PC-9 (cell line): ENCODE measurements at regions not wholly inside any gene's neighbourhood (a gene's known extent, or its start where the extent isn't known, plus 50 kb on each side); places are given as distances from the start of the nearest gene placed in this dataset.

Source experiments
- BruUV-seq: library from RNA; stranded (reverse); fragments of 400-500 nt; replicated peaks from 2 replicates; lab custom pipeline; 2021; lab: Mats Ljungman, UMichigan
- CTCF ChIA-PET: fragments of 300-600 bp; sonication (Branson Sonifier 250); formaldehyde crosslinking; loops from one replicate; lab custom pipeline; 2022; ENCODE audit warnings: antibody characterized with exemption; lab: Charles Lee
- POLR2A ChIA-PET: fragments of 300-600 bp; sonication (Branson Sonifier 250); formaldehyde crosslinking; loops from one replicate; lab custom pipeline; 2022; ENCODE audit warnings: antibody characterized with exemption; ENCODE audit not compliant: unreplicated experiment; lab: Charles Lee
- DNase-seq, 2 experiments: peaks; one replicate each; pipeline versions ENCODE4 v3.0.0 to v3.0.0-alpha.2; 2015 to 2022; ENCODE audit warnings: mixed read lengths in 1 of 2
- H2AFZ ChIP-seq: fragments of 200-600 bp; sonication (generic); 2 replicates; pipeline ENCODE4 v1.8.1; 2017; ENCODE audit warnings: antibody characterized with exemption
- H3F3A ChIP-seq: fragments of 200-600 bp; sonication (generic); 2 replicates; pipeline ENCODE4 v1.8.1; 2017; ENCODE audit warnings: antibody characterized with exemption, mild to moderate bottlenecking, low read depth; ENCODE audit not compliant: insufficient read depth
- H3K27ac ChIP-seq: fragments of 200-600 bp; sonication (generic); 2 replicates; pipeline ENCODE4 v1.6.1; 2016; ENCODE audit warnings: mixed run types
- H3K27me3 ChIP-seq: fragments of 200-600 bp; sonication (generic); 2 replicates; pipeline ENCODE4 v1.6.1; 2016; ENCODE audit warnings: low read depth, mixed run types; ENCODE audit not compliant: insufficient read depth
- H3K36me3 ChIP-seq: fragments of 200-600 bp; sonication (generic); 2 replicates; pipeline ENCODE4 v1.6.1; 2016; ENCODE audit warnings: low read depth, mixed run types
- H3K4me1 ChIP-seq: fragments of 200-600 bp; sonication (generic); replicated peaks from 2 replicates; pipeline ENCODE4 v1.6.1; 2016; ENCODE audit warnings: mixed run types; ENCODE audit not compliant: insufficient read depth
- H3K4me2 ChIP-seq: fragments of 200-600 bp; sonication (generic); 2 replicates; pipeline ENCODE4 v1.6.1; 2017; ENCODE audit warnings: mixed run types
- H3K4me3 ChIP-seq: fragments of 200-600 bp; sonication (generic); 2 replicates; pipeline ENCODE4 v1.6.1; 2016; ENCODE audit warnings: mixed run types
- H3K79me2 ChIP-seq: fragments of 200-600 bp; sonication (generic); 2 replicates; pipeline ENCODE4 v1.6.1; 2017; ENCODE audit warnings: low read depth, mixed run types
- H3K9me2 ChIP-seq: fragments of 200-600 bp; sonication (generic); 2 replicates; pipeline ENCODE4 v1.8.1; 2017; ENCODE audit warnings: mild to moderate bottlenecking; ENCODE audit not compliant: insufficient read depth
- H3K9me3 ChIP-seq: fragments of 200-600 bp; sonication (generic); 2 replicates; pipeline ENCODE4 v1.8.1; 2016; ENCODE audit warnings: low read depth; ENCODE audit not compliant: insufficient read depth
- H4K20me1 ChIP-seq: fragments of 200-600 bp; sonication (generic); 2 replicates; pipeline ENCODE4 v1.8.1; 2017; ENCODE audit not compliant: insufficient read depth
- CTCF ChIP-seq: fragments of 200-600 bp; sonication (generic); conservative IDR thresholded peaks from 2 replicates; pipeline ENCODE4 v1.6.1; 2017; ENCODE audit warnings: mixed run types, antibody characterized with exemption, mild to moderate bottlenecking, moderate library complexity
- EZH2 ChIP-seq: fragments of 200-600 bp; sonication (generic); IDR thresholded peaks from 2 replicates; pipeline ENCODE4 v1.8.0; 2017; ENCODE audit warnings: antibody characterized with exemption, low read depth
- intact Hi-C: fragments of 100-400 bp; cut with micrococcal nuclease; formaldehyde crosslinking; loops from one replicate; pipeline ENCODE4 v1.10.0; 2022; ENCODE audit not compliant: unreplicated experiment

- no peaks in the 10 kb centered on the region for H3K36me3 ChIP-seq
- no peaks in the 10 kb centered on the region for H3F3A ChIP-seq
- no peak overlapping the region for H3K27ac ChIP-seq
- no TSS peak for BruUV-seq
- no peaks in the 10 kb centered on the region for H4K20me1 ChIP-seq
- H3K9me2 ChIP-seq = no peaks in the 10 kb centered on the region
- intact Hi-C loops = no loop called here
- no peaks in the 10 kb centered on the region for H3K9me3 ChIP-seq
- POLR2A ChIA-PET = no interaction called here
- no peaks in the 10 kb centered on the region for H3K27me3 ChIP-seq
- CTCF ChIA-PET = no interaction called here
- H3K4me1 ChIP-seq = no peaks in the 10 kb centered on the region
- no peak overlapping the region for H3K4me2 ChIP-seq
- no peak for TF ChIP-seq EZH2
- H3K4me3 ChIP-seq = no peak overlapping the region
- H2AFZ ChIP-seq = no peak overlapping the region
- no peaks in the 10 kb centered on the region for H3K79me2 ChIP-seq
- no peak for DNase-seq
Measured at GRCh38 chr14:82366803-82367202, 833.1 kb upstream of the SEL1L start.

DNA sequence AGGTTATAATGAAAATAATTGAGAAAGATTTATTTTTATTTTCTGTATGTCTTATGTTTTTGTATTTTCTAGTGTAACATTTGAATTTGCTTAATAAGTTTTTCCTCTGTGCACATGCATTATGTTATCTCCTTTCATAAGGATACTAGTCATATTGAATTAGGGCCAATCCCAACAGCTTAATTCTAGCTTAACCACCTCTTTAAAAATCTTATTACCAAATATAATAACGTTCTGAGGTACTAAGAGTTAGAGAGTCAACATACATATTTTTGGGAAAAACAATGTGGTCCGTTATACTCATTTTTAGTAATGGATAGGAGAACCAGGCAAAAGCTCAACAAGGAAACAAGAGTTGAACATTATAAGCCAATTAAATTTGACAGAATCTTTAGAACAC is 845.6 kb upstream of the SEL1L start:
- no peaks in the 10 kb centered on the region for H3K9me3 ChIP-seq
- no peak overlapping the region for H3K4me3 ChIP-seq
- H3K36me3 ChIP-seq = no peaks in the 10 kb centered on the region
- H3K4me1 ChIP-seq = no peaks in the 10 kb centered on the region
- H2AFZ ChIP-seq = no peak overlapping the region
- H3K79me2 ChIP-seq = no peaks in the 10 kb centered on the region
- no peak overlapping the region for H3K27ac ChIP-seq
- CTCF ChIA-PET = no interaction called here
- H3K9me2 ChIP-seq = no peaks in the 10 kb centered on the region
- TF ChIP-seq EZH2 = no peak
- TF ChIP-seq CTCF = no peak
- POLR2A ChIA-PET = no interaction called here
- intact Hi-C loops = no loop called here
- no peaks in the 10 kb centered on the region for H3F3A ChIP-seq
- DNase-seq = no peak
- H3K4me2 ChIP-seq = no peak overlapping the region
- BruUV-seq = no TSS peak
- no peaks in the 10 kb centered on the region for H4K20me1 ChIP-seq
- H3K27me3 ChIP-seq = no peaks in the 10 kb centered on the region

DNA sequence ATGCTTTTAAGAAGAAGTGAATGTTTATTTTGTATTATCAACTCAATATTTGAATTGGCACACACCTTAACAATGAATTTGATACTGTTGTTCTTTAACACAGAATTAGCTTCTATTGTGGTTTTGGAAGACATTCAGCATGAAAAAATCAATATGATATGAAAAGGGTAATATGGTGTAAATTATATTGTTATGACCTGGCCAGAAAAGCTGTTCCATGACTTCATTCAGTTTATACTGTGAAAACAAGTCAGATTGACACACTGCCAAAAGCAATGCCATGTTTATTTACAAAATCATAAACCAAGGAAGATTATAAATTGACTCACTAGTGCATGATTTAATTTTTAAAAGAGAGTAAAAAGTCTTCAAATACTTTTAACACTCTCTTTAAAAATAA is 851.4 kb upstream of the SEL1L start:
- Histone ChIP-seq H3K36me3 (no peaks in the 10 kb centered on the region), H3K9me3 (no peaks in the 10 kb centered on the region; the same call in 1 of the 2 replicates), H3K4me3 (no peak overlapping the region), H3K4me1 (no peaks in the 10 kb centered on the region), H3K79me2 (no peaks in the 10 kb centered on the region), H4K20me1 (no peaks in the 10 kb centered on the region), H3K9me2 (no peaks in the 10 kb centered on the region), H3K27me3 (no peaks in the 10 kb centered on the region), H2AFZ (no peak overlapping the region), H3K27ac (no peak overlapping the region), H3F3A (no peaks in the 10 kb centered on the region), H3K4me2 (no peak overlapping the region)
- ChIA-PET POLR2A (no interaction called here), CTCF (no interaction called here)
- intact Hi-C loops = no loop called here
- no TSS peak for BruUV-seq
- TF ChIP-seq CTCF (no peak), EZH2 (no peak)
- DNase-seq = no peak

DNA sequence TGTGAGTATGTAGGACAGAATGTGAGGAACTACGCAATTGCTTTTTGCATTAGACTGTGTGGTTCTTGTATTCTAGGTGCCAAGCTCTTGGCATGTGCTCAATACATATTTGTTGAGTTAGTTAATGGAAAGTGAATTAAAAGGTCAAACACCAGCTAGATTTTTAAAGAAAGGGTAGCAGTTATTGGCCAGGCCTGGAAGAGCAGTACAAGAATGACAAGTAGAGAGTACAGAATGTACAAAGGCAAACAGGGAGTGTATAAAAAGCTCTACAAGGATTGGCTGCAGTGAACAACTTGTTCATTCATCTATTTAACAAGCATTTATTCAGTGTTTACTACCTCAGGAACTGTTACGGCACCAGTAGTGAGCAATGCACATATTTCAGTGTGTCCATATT is 854.0 kb upstream of the SEL1L start:
- ChIA-PET POLR2A (no interaction called here), CTCF (no interaction called here)
- Histone ChIP-seq H3K9me3 (no peaks in the 10 kb centered on the region; the same call in 1 of the 2 replicates), H3K27me3 (no peaks in the 10 kb centered on the region), H3F3A (no peaks in the 10 kb centered on the region), H4K20me1 (no peaks in the 10 kb centered on the region), H3K4me3 (no peak overlapping the region), H3K36me3 (no peaks in the 10 kb centered on the region), H3K79me2 (no peaks in the 10 kb centered on the region), H3K27ac (no peak overlapping the region), H2AFZ (no peak overlapping the region), H3K9me2 (no peaks in the 10 kb centered on the region), H3K4me2 (no peak overlapping the region), H3K4me1 (no peaks in the 10 kb centered on the region)
- TF ChIP-seq CTCF (no peak), EZH2 (no peak)
- intact Hi-C loops = no loop called here
- BruUV-seq = no TSS peak
- no peak for DNase-seq
